Mucosa of descending colon (tissue), 3 donors: ENCODE measurements at regions not wholly inside any gene's neighbourhood (a gene's known extent, or its start where the extent isn't known, plus 50 kb on each side); places are given as distances from the start of the nearest gene placed in this dataset.

Experiments used
- ATAC-seq: fragments of 200-7000 bp; cut with Tn5 transposase; one replicate; pipeline ENCODE4 v1.9.1; 2020; ENCODE audit warnings: mild to moderate bottlenecking, moderate library complexity
- DNase-seq, 3 donors: peaks; one replicate each; pipeline ENCODE4 v3.0.0-alpha.2; 2020
- H3K36me3 ChIP-seq: fragments of 200-600 bp; one replicate; pipeline ENCODE4 v1.8.0; 2021; ENCODE audit warnings: low read depth, mild to moderate bottlenecking
- H3K4me1 ChIP-seq: fragments of 200-600 bp; one replicate; pipeline ENCODE4 v1.8.0; 2021; ENCODE audit warnings: low read depth, mild to moderate bottlenecking
- H3K4me3 ChIP-seq: fragments of 200-600 bp; one replicate; pipeline ENCODE4 v1.8.0; 2021; ENCODE audit warnings: mild to moderate bottlenecking
- H3K9me3 ChIP-seq: fragments of 200-600 bp; one replicate; pipeline ENCODE4 v1.8.0; 2021; ENCODE audit warnings: mild to moderate bottlenecking
- CTCF ChIP-seq: fragments of 200-600 bp; IDR thresholded peaks from one replicate; pipeline ENCODE4 v1.8.0; 2022; ENCODE audit warnings: antibody characterized with exemption, mild to moderate bottlenecking
- intact Hi-C, 2 donors: fragments of 100-400 bp; cut with DNase I in 1 of 2; cut with micrococcal nuclease in 1 of 2; formaldehyde crosslinking; loops; one replicate each; pipeline versions ENCODE4 v1.11.0 to v1.11.1; 2022; cut with DNase I, micrococcal nuclease
- donor health status: DM: no; HTN: no; CAD: no; lungs with moderate emphysema.
- donor health status: DM: no; HTN: no; CAD: no.
- donor health status: DM: no; HTN: yes; CAD: no.

- no peak overlapping the region for H3K4me3 ChIP-seq
- ATAC-seq (no peak), DNase-seq (no peak)
- intact Hi-C loops, result no loop called here
- no peak for TF ChIP-seq CTCF
- H3K36me3 ChIP-seq, result no peaks in the 10 kb centered on the region
- no peaks in the 10 kb centered on the region for H3K9me3 ChIP-seq
- H3K4me1 ChIP-seq, result no peaks in the 10 kb centered on the region
Measured at GRCh38 chr4:92189146-92189545, 114.6 kb upstream of the GRID2 start.

GRCh38 chr4:92198711-92199110, 105.1 kb upstream of the GRID2 start:
- Histone ChIP-seq H3K4me1 (no peaks in the 10 kb centered on the region), H3K36me3 (no peaks in the 10 kb centered on the region), H3K9me3 (no peaks in the 10 kb centered on the region), H3K4me3 (no peak overlapping the region)
- no peak for TF ChIP-seq CTCF
- intact Hi-C loops, result no loop called here
- DNase-seq (no peak), ATAC-seq (no peak)

GRCh38 chr4:92199135-92199534, 104.6 kb upstream of the GRID2 start:
- H3K9me3 ChIP-seq, result no peaks in the 10 kb centered on the region
- H3K36me3 ChIP-seq, result no peaks in the 10 kb centered on the region
- H3K4me1 ChIP-seq, result no peaks in the 10 kb centered on the region
- ATAC-seq (no peak), DNase-seq (no peak)
- no peak for TF ChIP-seq CTCF
- intact Hi-C loops, result no loop called here
- H3K4me3 ChIP-seq, result no peak overlapping the region

- ATAC-seq (no peak), DNase-seq (no peak)
- no peak overlapping the region for H3K4me3 ChIP-seq
- no peaks in the 10 kb centered on the region for H3K36me3 ChIP-seq
- no peak for TF ChIP-seq CTCF
- H3K4me1 ChIP-seq, result no peaks in the 10 kb centered on the region
- H3K9me3 ChIP-seq, result no peaks in the 10 kb centered on the region
- intact Hi-C loops, result no loop called here
Measured at GRCh38 chr4:92210906-92211305, 92.9 kb upstream of the GRID2 start.

- Histone ChIP-seq H3K4me1 (no peaks in the 10 kb centered on the region), H3K9me3 (peaks cover 4% of the 10 kb centered on the region), H3K4me3 (no peak overlapping the region), H3K36me3 (no peaks in the 10 kb centered on the region)
- intact Hi-C loops, result no loop called here
- ATAC-seq (no peak), DNase-seq (no peak)
- no peak for TF ChIP-seq CTCF
Measured at GRCh38 chr4:92215476-92215875, 88.3 kb upstream of the GRID2 start.

- ATAC-seq (no peak), DNase-seq (no peak)
- Histone ChIP-seq H3K9me3 (no peaks in the 10 kb centered on the region), H3K36me3 (no peaks in the 10 kb centered on the region), H3K4me3 (no peak overlapping the region), H3K4me1 (no peaks in the 10 kb centered on the region)
- intact Hi-C loops, result no loop called here
- TF ChIP-seq CTCF, result no peak
Measured at GRCh38 chr4:92231511-92231910, 72.3 kb upstream of the GRID2 start.
